ENCODE measurements at regions not wholly inside any gene's neighbourhood (a gene's known extent, or its start where the extent isn't known, plus 50 kb on each side); places are given as distances from the start of the nearest gene placed in this dataset.

DNA sequence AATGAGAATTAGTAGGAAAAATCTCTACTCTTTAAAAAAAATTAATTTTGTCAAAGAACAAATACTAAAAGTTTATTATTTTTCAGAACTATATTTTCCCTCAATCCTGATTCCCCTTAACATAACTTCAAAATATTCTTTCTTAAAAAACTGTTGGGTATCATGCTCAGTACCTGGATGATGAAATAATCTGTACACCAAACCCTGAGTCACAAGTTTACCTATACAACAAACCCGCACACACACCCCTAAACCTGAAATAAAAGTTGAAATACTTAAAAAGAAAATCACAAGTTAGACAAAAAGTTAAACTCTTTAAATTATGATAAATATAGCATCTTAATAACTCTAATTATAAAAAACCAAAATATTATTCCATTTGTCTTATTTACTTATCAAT is 812.3 kb downstream of the MAT2B start:
- Histone ChIP-seq H3K4me2 (ENCODE audit: low read depth, low read length, poor library complexity, severe bottlenecking) (no peak overlapping the region), H3K36me3 (ENCODE audit: low read length) (no peaks in the 10 kb centered on the region), H3K9me3 (ENCODE audit: insufficient read depth, low read length) (no peaks in the 10 kb centered on the region), H3K4me3 (ENCODE audit: insufficient read depth, low read length, poor library complexity, severe bottlenecking) (no peak overlapping the region), H3F3A (ENCODE audit: insufficient read depth) (no peaks in the 10 kb centered on the region), H4K20me1 (ENCODE audit: low read depth, low read length) (no peaks in the 10 kb centered on the region), H2AFZ (ENCODE audit: low read depth, low read length, severe bottlenecking) (no peak overlapping the region), H3K27ac (ENCODE audit: low read depth, low read length) (no peak overlapping the region), H3K9ac (ENCODE audit: low read length) (no peak overlapping the region), H3K27me3 (ENCODE audit: low read length) (no peaks in the 10 kb centered on the region), H3K9me2 (replicated peaks; ENCODE audit: insufficient read depth, low read length) (no peaks in the 10 kb centered on the region), H3K79me2 (ENCODE audit: insufficient read depth, low read length) (no peaks in the 10 kb centered on the region)
- TF ChIP-seq, protein P1, sequence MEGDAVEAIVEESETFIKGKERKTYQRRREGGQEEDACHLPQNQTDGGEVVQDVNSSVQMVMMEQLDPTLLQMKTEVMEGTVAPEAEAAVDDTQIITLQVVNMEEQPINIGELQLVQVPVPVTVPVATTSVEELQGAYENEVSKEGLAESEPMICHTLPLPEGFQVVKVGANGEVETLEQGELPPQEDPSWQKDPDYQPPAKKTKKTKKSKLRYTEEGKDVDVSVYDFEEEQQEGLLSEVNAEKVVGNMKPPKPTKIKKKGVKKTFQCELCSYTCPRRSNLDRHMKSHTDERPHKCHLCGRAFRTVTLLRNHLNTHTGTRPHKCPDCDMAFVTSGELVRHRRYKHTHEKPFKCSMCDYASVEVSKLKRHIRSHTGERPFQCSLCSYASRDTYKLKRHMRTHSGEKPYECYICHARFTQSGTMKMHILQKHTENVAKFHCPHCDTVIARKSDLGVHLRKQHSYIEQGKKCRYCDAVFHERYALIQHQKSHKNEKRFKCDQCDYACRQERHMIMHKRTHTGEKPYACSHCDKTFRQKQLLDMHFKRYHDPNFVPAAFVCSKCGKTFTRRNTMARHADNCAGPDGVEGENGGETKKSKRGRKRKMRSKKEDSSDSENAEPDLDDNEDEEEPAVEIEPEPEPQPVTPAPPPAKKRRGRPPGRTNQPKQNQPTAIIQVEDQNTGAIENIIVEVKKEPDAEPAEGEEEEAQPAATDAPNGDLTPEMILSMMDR (IDR thresholded peaks at IDR 0.05; ENCODE audit: insufficient read depth, low read length, poor library complexity, severe bottlenecking): no peak
- no peak for TF ChIP-seq EZH2phosphoT487 (conservative IDR thresholded peaks at IDR 0.05; ENCODE audit: low read length)

DNA sequence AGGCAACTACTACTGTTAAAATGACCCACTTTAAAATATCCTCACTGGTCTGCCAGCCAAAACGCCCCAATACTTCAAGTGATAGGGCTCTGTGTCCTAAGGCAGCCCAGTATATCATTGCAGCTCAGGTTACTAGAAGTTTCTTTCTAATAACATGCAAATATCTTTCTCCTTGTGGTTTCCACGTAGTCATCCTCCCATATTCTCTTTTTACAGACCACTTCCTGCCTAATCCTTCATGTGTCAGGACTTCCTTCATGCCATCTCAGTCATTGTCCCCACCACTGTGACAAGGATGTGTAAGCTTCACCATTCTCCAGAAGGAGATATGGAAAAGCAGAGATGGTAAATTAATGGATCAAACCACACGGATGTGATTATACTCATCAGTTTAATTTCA is 813.7 kb downstream of the MAT2B start:
- no peaks in the 10 kb centered on the region for H4K20me1 ChIP-seq (ENCODE audit: low read depth, low read length)
- no peak overlapping the region for H3K4me2 ChIP-seq (ENCODE audit: low read depth, low read length, poor library complexity, severe bottlenecking)
- H3K27ac ChIP-seq (ENCODE audit: low read depth, low read length): no peak overlapping the region
- no peak overlapping the region for H2AFZ ChIP-seq (ENCODE audit: low read depth, low read length, severe bottlenecking)
- H3K36me3 ChIP-seq (ENCODE audit: low read length): no peaks in the 10 kb centered on the region
- TF ChIP-seq, protein P1 (IDR thresholded peaks at IDR 0.05; ENCODE audit: insufficient read depth, low read length, poor library complexity, severe bottlenecking): no peak
- TF ChIP-seq EZH2phosphoT487 (conservative IDR thresholded peaks at IDR 0.05; ENCODE audit: low read length): no peak
- H3K9me2 ChIP-seq (replicated peaks; ENCODE audit: insufficient read depth, low read length): no peaks in the 10 kb centered on the region
- H3K9ac ChIP-seq (ENCODE audit: low read length): no peak overlapping the region
- H3K4me3 ChIP-seq (ENCODE audit: insufficient read depth, low read length, poor library complexity, severe bottlenecking): no peak overlapping the region
- no peaks in the 10 kb centered on the region for H3K79me2 ChIP-seq (ENCODE audit: insufficient read depth, low read length)
- H3K27me3 ChIP-seq (ENCODE audit: low read length): no peaks in the 10 kb centered on the region
- H3F3A ChIP-seq (ENCODE audit: insufficient read depth): no peaks in the 10 kb centered on the region
- H3K9me3 ChIP-seq (ENCODE audit: insufficient read depth, low read length): no peaks in the 10 kb centered on the region

DNA sequence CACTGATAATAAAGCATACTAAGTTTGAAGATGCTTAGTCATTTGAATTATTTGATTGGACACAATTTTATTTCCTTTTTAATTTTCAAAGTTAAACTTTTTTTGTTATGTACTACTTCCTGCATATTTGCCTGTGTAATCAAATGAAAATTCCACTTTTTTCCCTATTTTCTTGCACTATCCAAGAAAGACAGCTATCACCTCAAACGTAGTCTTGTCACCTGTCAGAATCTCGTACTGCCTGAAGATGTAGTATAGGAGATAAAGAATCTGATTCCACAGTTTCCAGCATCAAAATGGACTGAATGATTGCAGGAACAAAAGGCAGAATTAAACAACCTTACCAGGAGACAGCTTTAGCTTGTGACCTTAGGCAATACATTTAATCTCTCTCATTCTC is 818.8 kb downstream of the MAT2B start:
- Histone ChIP-seq H3F3A (ENCODE audit: insufficient read depth) (no peaks in the 10 kb centered on the region), H3K9me2 (replicated peaks; ENCODE audit: insufficient read depth, low read length) (no peaks in the 10 kb centered on the region), H3K27me3 (ENCODE audit: low read length) (no peaks in the 10 kb centered on the region), H3K36me3 (ENCODE audit: low read length) (no peaks in the 10 kb centered on the region), H3K4me2 (ENCODE audit: low read depth, low read length, poor library complexity, severe bottlenecking) (no peak overlapping the region), H3K9ac (ENCODE audit: low read length) (no peak overlapping the region), H4K20me1 (ENCODE audit: low read depth, low read length) (no peaks in the 10 kb centered on the region), H3K27ac (ENCODE audit: low read depth, low read length) (no peak overlapping the region), H3K9me3 (ENCODE audit: insufficient read depth, low read length) (no peaks in the 10 kb centered on the region), H3K4me3 (ENCODE audit: insufficient read depth, low read length, poor library complexity, severe bottlenecking) (no peak overlapping the region), H2AFZ (ENCODE audit: low read depth, low read length, severe bottlenecking) (no peak overlapping the region), H3K79me2 (ENCODE audit: insufficient read depth, low read length) (no peaks in the 10 kb centered on the region)
- TF ChIP-seq, protein P1 (IDR thresholded peaks at IDR 0.05; ENCODE audit: insufficient read depth, low read length, poor library complexity, severe bottlenecking): no peak
- no peak for TF ChIP-seq EZH2phosphoT487 (conservative IDR thresholded peaks at IDR 0.05; ENCODE audit: low read length)

Measured in SU-DHL-6 (cell line).